GM18858 (cell line): ENCODE measurements at regions not wholly inside any gene's neighbourhood (a gene's known extent, or its start where the extent isn't known, plus 50 kb on each side); places are given as distances from the start of the nearest gene placed in this dataset.

Experiments
- ATAC-seq: cut with Tn5 transposase; IDR thresholded peaks from one replicate; pipeline ENCODE4 v1.9.1; 2021; ENCODE audit not compliant: unreplicated experiment

DNA sequence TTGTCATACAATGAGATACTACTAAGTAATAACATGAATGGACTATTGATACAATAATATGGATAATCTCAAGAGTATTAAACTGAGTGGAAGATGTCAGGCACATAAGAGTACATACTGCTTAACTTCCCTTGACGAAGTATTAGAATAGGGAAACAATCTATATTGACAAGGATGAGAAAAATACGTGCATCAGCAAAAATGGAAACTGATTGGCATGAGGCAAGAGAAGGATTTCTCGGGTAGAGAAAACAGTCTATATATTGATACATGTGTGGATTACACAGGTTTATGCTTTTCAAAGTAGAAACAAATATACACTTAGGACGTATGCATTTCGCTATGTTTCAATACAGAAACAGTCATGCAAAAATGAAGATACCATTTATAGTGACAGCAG is 57.4 kb downstream of the PRR20E start:
- ATAC-seq, result no peak

DNA sequence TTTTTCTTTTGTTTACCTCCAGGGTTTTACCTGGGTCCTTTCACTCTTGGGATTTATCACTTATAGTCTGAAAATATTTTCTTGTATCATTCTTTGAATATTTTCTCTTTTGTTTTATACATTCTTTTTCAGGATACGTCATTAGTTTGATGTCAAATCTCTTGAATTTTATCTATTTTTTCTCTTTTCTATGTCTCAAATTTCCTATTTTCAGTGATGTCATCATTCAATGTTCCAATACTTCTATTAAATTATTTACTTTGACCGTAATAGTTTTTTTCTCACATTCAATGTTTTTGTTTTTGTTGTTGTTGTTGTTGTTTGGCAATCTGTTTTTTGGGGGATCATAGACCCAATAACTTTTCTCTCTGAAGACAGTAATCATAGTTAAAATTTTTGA is 83.5 kb downstream of the PRR20E start:
- no peak for ATAC-seq

DNA sequence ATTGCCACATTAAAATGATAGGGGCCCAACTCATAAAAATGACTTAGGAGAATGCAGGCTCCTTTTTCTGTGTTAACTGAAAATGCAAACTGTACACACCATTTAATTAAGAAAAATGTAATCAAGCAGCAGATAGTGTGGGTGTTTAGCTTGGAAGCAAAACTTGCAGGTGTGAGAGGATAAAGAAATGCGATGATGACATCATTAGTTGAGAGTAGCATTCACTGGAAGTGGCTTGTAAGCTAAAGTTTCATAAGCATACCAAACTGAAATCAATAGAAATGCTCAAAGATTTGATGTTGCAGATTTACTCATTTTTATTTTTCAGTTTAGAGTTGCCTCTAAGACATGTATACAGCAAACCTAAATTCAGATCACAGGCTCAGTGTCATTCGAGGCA is 86.6 kb downstream of the PRR20E start:
- no peak for ATAC-seq

DNA sequence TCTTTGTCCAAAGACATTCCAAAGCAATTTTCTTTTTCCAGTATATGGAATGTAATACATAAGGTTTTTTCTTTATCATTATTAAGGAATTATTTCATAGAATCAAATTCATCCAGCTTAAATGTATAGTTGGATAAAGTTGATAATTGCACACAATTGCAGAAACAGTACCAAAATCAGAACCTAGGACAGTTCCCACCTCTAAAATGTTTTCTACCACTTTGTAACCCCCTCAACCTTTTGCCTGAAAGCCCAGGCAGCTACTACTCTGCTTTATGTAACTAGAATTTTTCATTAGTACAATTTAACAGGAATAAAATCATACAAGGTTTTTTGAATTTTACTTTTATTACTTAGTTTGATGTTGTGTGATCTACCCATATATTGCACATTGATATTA is 98.0 kb downstream of the PRR20E start:
- no peak for ATAC-seq

DNA sequence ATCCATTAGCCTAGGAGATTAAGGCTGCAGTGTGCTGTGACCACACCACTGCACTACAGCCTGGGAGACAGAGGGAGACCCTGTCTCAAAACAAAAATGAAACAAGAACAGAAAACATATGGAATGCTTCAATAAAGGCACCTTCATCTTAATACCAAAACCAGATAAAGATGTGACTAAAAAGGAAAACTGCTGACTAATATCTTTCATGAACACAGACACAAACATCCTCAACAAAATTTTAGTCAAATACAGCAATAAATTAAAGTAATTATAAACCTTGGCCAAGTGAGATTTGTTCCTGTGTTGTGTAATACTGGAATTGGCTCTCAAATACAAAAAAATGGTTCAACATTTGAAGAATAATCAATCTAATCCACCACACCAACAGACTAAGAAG is 103.5 kb downstream of the PRR20E start:
- no peak for ATAC-seq

DNA sequence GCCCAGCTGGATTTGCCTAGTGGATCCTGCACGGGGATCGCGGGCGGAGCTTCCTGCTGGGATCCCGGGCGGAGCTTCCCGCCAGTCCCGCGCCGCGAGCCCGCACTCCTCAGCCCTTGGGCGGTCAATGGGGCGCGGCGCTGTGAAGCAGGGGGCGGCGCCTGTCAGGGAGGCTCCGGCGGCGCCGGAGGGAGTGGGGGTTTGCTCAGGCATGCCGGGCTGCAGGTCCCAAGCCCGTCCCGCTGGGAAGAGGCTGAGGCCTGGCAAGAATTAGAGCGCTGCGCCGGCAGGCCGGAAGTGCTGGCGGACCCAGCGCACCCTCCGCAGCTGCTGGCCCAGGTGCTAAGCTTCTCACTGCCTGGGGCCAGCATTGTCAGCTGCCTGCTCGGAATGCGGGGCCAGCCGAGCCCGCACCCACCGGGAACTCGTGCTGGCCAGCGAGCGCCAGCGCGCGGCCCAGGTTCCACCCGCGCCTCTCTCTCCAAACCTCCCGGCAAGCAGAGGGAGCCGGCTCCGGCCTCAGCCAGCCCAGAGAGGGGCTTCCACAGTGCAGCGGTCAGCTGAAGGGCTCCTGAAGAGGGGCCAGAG is 119.6 kb downstream of the PRR20E start:
- ATAC-seq, result no peak

DNA sequence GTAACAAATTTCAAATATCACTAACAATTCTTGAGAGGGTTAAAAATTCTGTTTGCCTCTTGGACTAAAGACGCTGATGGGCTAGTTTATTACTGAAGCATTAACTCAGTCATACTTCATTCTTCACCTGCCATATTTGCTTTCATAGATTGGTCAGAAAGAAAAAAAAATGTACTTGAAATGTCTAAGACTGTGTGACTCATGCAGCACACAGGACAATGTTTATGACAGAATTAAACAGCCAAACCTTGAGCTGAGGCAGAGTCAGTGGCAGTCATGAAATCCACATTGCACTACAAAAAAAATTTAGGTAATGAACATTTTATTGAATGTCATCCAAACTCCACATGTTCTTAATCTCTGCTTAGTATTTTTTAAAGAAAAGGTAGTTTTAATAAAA is 135.6 kb downstream of the PRR20E start:
- no peak for ATAC-seq

DNA sequence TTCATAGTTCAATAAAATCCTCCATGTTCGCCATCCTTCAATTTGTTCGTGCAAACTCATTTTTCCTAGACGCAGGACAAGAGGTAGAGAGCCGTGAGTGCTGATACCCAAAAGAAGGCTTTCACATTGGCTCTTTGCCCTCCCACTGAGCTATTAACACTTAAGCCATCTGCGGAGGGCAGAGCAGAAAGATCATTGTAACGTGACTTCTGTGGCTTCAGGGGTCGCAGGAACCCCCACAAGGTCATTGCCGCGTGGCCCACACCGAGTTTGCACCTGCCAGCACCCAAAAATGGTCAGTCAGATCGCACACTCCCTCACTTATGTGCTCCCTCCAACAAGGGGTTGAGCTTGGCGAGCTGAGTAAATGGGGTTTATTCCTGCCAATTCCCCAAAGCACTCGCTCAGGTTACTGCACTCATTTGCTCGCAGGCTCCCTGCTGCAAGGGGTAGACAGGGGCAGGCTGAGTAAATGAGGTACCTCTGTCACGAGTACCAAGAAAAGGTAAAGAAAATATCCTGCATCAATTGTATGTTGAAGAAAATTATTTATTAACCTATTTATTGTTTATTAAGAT is 144.1 kb downstream of the PRR20E start:
- no peak for ATAC-seq

DNA sequence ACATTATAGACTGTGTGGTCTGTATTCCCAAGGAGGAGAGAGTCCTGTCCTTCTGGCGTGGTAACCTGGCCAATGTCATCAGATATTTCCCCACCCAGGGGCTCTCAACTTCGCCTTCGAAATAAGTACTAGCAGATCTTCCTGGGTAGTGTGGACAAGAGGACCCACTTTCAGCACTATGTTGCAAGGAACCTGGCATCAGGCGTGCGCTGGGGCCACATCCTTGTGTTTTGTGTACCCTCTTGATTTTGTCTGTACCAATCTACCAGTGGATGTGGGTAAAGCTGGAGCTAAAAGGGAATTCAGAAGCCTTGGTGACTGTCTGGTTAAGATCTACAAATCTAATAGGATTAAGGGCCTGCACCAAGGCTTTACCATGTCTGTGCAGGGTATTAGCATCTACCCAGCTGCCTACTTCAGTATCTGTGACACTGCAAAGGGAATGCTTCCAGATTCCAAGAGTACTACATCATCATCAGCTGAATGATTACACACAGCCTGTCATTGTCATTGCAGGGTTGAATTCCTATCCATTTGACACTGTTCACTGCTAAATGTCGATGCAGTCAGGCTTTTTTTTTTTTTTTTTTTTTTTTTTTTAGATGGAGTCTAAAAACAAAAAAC is 148.0 kb downstream of the PRR20E start:
- ATAC-seq, result no peak

DNA sequence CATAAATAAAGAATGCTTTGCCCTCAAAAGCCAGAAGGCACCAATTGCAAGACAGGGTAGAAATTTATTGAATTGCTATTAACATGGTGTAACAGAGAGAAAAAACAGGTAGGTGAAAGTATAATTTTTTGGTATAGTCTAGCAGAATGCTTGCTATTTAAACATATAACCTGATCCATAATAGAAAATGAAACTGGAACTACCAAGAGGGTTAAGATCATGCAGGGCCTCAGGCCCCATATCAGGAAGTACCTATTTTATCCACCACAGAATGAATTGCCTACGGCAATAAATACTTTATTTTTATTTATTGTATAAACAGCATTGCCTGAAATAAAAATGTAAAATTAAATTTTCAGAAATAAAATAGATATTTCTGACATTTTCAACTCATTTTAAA is 159.5 kb downstream of the PRR20E start:
- ATAC-seq, result peak; percentile 71

DNA sequence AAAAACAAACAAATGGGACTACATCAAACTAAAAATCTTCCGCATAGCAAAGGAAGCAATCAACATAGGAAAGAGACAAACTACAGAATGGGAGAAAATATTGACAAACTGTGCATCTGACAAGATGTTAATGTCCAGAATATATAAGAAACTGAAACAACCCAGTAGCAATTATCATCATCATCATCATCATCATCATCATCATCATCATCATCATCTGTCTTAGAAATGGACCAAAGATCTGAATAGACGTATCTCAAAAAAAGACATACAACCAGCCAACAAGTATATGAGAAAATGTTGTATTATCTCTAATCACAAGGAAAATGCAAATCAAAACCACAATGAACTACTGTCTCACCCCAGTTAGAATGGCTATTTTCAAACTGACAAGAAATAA is 173.9 kb downstream of the PRR20E start:
- ATAC-seq, result no peak

DNA sequence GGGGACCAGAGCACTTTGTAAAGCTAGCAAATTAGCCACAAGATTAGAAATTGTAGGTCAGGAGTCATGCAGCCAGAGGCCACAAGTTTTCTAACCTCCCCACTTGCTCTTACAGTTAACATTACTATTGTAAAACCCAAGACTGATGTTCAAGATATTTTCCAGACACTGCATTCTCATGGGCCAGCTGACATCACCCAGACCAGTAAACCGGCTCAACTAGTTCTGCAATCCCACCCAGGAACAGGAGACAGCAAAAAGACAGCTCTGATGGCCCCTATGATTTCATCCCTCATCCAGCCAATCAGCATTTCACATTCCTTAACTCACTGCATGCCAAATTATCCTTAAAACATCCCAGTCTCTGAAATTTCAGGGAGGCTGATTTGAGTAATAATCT is 178.5 kb downstream of the PRR20E start:
- ATAC-seq, result no peak

DNA sequence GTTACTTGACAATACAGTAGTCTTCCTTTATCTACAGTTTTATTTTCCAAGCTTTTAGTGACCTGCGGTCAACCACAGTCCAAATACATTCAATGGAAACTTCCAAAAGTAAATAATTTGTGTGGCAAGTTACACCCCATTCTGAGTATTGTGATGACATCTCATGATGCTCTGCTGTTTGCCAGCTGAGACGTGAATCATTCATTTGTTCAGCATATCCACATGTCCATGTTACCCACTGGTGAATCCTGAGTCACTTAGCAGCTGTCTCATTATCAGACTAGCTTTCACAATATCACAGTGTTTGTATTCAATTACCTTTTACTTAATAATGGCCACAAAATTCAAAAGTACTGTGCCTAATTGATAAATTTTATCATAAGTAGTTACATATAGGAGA is 179.8 kb downstream of the PRR20E start:
- no peak for ATAC-seq

DNA sequence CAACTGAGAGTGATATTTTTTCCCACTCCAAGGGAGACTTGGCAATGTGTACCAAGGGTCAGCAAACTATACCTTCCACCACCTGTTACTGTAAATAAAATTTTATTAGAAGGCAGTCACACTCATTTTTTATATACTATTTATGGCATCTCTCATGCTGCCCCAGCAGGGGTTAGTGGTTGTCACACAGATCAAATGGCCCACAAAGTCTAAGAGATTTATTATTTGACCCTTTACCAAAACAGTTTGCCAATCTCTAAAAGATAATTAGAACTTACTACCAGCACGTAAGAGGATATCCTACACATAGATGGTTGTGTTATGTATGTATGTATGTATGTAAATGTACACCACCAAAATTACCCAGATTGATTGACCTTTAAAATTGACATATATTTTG is 185.1 kb downstream of the PRR20E start:
- no peak for ATAC-seq

DNA sequence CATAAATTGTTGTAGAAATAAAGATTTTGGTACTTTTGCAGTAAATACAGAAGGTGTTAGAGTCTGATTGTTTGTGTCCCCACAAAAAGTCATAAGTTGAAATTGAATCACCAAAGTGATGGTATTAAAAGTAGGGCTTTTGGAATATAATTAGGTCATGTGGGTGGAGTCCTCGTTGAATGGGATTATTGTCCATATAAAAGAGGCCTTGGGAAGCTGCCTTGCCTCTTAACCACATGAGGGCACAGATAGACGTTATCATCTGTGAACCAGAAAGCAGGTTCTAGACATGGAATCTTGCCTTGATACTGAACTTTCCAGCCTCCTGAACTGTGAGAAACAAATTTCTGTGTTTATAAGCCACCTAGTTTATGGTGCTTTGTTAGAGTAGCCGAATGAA is 186.8 kb downstream of the PRR20E start:
- no peak for ATAC-seq

DNA sequence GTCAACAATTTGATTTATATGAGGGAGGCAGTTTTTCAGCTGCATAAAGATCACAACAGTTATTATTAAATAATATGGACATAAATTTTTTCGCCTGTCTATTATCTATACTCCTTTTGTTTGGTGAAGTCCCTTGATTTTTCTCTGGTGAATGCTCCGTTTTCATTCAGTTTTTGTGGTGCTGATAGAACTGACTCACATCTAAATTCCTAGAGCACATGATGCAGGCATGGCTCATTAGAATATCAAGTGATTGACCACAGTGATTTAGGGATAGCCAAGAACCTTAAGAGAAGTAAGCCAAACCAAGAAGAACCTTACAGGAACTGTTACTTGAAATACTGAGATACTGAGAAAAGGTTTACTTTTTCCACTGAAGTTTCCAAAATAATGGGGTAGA is 208.9 kb downstream of the PRR20E start:
- ATAC-seq, result no peak

DNA sequence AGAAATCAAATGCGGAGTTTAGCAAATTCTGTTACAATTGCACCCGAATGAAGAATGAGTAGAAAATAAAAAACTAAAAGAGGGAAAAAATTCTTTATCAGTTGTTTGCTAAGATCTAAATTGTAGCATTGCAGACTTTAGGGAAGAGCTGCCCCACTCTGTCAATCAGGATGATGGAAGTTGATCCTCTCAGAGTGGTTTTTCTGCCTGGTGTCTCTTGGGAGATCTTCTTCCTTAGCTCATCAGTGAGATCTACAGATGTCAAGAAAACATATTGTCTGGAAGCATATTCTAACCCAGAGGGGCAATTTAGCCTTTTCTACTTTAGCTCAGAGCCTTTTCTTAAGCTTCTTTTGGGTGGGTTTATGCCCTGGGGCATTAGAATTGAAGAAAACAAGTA is 223.2 kb upstream of the PCDH17 start:
- ATAC-seq, result no peak

DNA sequence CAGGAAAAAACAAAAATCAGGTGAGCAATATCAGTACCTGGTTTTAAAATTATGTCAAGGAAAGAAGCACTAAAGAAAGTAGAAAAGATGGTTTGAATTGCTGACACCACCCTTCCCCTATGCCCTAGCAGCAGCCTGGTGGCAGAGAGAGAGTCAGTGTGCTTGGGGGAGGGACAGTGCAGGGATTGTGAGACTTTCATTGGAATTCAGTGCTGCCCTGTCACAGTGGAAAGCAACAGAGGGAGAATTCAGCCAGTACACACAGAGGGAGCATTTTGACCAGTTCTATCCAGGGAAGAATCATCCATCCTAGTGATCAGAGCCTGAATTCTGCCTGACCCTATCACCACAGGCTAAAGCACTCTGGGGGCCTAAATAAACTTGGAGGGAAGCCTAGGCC is 222.4 kb upstream of the PCDH17 start:
- no peak for ATAC-seq

DNA sequence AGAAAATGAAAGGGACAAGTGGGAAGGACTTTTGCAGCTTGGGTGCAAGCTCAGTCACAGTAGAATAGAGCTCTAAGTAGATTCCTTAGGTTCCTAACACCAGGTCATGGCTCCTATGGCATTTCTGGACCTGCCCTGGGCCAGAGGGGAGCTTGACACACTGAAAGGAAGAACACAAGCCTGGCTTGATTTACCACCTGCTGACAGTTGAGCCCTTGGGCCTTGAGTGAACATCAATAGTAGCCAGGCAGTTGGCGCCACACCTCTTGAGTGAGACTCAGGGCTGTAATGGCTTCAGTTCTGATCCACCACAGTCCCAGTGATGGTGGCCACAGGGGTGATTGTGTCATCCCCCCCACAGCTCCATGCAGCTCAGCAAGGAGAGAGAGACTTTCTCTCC is 221.9 kb upstream of the PCDH17 start:
- no peak for ATAC-seq

DNA sequence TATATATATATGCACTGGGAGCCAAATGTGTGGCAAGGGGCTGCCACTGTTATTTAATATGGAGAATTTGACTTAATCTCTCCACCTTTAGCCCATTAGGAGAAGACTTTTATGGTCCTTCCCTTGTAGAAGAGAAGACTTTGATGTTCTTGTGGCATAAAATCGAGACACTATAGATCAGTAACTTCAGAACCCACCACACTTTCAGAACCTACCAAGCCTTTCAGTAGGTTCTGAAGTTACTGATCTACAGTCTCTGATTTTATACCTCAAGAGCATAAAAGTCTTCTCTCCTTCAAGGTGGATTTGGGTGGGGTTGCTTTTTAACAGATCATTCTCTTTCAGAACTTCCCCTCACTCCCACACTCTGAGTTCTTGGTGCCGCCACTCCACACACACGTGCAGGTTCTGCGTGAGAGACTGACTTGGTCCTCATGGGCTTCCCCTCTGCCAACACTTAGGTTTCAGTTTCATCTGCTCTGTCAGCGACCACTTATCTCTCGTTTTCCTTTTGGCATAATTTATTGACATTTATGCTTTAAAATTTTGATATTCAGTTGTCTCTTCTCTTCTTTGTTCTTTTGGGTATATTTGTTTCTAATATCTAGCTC is 213.4 kb upstream of the PCDH17 start:
- ATAC-seq, result no peak

DNA sequence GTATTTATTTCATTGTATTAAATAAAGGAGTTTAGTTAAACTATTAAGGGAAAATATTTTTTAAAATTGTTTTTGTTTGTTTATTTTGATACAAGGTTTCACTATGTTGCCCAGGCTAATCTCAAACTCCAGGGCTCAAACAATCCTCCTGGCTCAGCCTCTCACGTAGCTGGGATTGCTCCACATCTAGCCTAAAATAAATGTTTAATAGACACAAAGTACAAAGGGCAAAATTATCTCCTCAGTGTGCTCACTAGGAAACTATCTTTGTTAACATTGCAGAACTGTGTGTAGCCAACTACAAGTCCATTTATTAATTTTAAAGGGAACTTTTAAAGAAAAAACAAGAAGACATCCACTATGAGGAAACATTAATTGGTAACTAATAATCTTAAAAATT is 207.2 kb upstream of the PCDH17 start:
- ATAC-seq, result no peak

DNA sequence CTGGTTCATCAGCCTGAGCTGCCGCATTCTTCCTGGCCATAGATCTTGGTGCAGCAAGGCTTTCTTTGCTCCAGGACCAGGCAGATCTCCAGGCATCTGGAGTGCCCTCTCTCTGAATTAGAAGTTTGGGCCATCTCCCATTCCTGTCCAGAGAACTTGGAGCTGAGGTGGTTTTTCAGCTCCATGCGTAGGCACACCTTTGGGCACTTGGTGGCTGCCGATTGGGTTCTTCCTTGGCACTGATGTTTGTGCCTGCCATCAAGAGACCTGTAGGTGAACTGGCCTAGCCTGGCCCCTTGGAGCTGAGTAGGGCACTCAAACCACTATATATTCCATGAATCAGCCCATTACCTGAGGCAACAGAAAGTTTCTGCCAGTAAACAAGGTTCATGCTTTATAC is 206.0 kb upstream of the PCDH17 start:
- no peak for ATAC-seq

DNA sequence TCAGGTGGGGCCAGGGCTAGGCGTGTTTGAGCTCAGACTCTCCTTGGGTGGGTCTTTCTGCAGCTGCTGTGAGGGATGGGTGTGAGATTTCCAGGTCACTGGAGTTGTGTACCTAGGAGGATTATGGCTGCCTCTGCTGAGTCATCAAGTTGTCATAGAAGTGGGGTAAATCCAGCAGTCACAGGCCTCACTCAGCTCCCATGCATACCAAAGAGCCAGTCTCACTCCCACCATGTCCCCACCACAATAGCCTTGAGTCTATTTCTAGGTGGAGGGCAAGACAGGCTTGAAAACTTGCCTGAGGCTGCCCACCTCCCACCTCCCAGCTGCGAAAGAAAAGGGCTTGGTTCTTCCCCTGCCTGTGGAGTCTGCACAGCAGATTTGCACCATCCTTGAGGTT is 194.0 kb upstream of the PCDH17 start:
- ATAC-seq, result no peak
